ENCODE measurements at regions not wholly inside any gene's neighbourhood (a gene's known extent, or its start where the extent isn't known, plus 50 kb on each side); places are given as distances from the start of the nearest gene placed in this dataset.

- H3K4me1 ChIP-seq (ENCODE audit: control insufficient read depth, insufficient read depth, low read length), result no peaks in the 10 kb centered on the region
- no peaks in the 10 kb centered on the region for H3K9me3 ChIP-seq (ENCODE audit: control insufficient read depth, low read length)
- H3K27me3 ChIP-seq (replicated peaks; ENCODE audit: control insufficient read depth, insufficient read depth, low read length), result peaks cover 5% of the 10 kb centered on the region
- no peaks in the 10 kb centered on the region for H3K36me3 ChIP-seq (ENCODE audit: control insufficient read depth, insufficient read depth, low read length, severe bottlenecking)
- DNase-seq (ENCODE audit: low read depth), result no peak
- no peak overlapping the region for H3K4me3 ChIP-seq (ENCODE audit: low read length)
- no peak overlapping the region for H3K9ac ChIP-seq (ENCODE audit: low read length)
Observed at GRCh38 chr10:8369666-8370065, 315.2 kb downstream of the GATA3 start.

- no peak for DNase-seq (ENCODE audit: low read depth)
- no peak overlapping the region for H3K4me3 ChIP-seq (ENCODE audit: low read length)
- no peak overlapping the region for H3K9ac ChIP-seq (ENCODE audit: low read length)
- H3K27me3 ChIP-seq (replicated peaks; ENCODE audit: control insufficient read depth, insufficient read depth, low read length), result peaks cover 5% of the 10 kb centered on the region
- no peaks in the 10 kb centered on the region for H3K4me1 ChIP-seq (ENCODE audit: control insufficient read depth, insufficient read depth, low read length)
- no peaks in the 10 kb centered on the region for H3K9me3 ChIP-seq (ENCODE audit: control insufficient read depth, low read length)
- H3K36me3 ChIP-seq (ENCODE audit: control insufficient read depth, insufficient read depth, low read length, severe bottlenecking), result no peaks in the 10 kb centered on the region
Observed at GRCh38 chr10:8374334-8374733, 319.8 kb downstream of the GATA3 start.

GRCh38 chr10:8375137-8375536 is 320.6 kb downstream of the GATA3 start:
- Histone ChIP-seq H3K9ac (ENCODE audit: low read length) (no peak overlapping the region), H3K27me3 (replicated peaks; ENCODE audit: control insufficient read depth, insufficient read depth, low read length) (peaks cover 5% of the 10 kb centered on the region)

GRCh38 chr10:8378198-8378983 is 323.9 kb downstream of the GATA3 start:
- peaks cover 5% of the 10 kb centered on the region for H3K27me3 ChIP-seq (replicated peaks; ENCODE audit: control insufficient read depth, insufficient read depth, low read length)
- no peak for DNase-seq (ENCODE audit: low read depth)
- peaks cover 4% of the 10 kb centered on the region for H3K4me1 ChIP-seq (ENCODE audit: control insufficient read depth, insufficient read depth, low read length)
- H3K4me3 ChIP-seq (ENCODE audit: low read length), result no peak overlapping the region
- H3K36me3 ChIP-seq (ENCODE audit: control insufficient read depth, insufficient read depth, low read length, severe bottlenecking), result no peaks in the 10 kb centered on the region
- H3K9ac ChIP-seq (ENCODE audit: low read length), result no peak overlapping the region
- no peaks in the 10 kb centered on the region for H3K9me3 ChIP-seq (ENCODE audit: control insufficient read depth, low read length)

More at GRCh38 chr10:8375137-8375536, 320.6 kb downstream of the GATA3 start:
- H3K4me3 ChIP-seq (ENCODE audit: low read length), result no peak overlapping the region
- peaks cover 3% of the 10 kb centered on the region for H3K4me1 ChIP-seq (ENCODE audit: control insufficient read depth, insufficient read depth, low read length)
- H3K9me3 ChIP-seq (ENCODE audit: control insufficient read depth, low read length), result no peaks in the 10 kb centered on the region
- no peaks in the 10 kb centered on the region for H3K36me3 ChIP-seq (ENCODE audit: control insufficient read depth, insufficient read depth, low read length, severe bottlenecking)
- DNase-seq (ENCODE audit: low read depth), result no peak

- peaks cover 4% of the 10 kb centered on the region for H3K4me1 ChIP-seq (ENCODE audit: control insufficient read depth, insufficient read depth, low read length)
- no peak overlapping the region for H3K4me3 ChIP-seq (ENCODE audit: low read length)
- no peaks in the 10 kb centered on the region for H3K9me3 ChIP-seq (ENCODE audit: control insufficient read depth, low read length)
- H3K9ac ChIP-seq (ENCODE audit: low read length), result no peak overlapping the region
- DNase-seq (ENCODE audit: low read depth), result no peak
- H3K36me3 ChIP-seq (ENCODE audit: control insufficient read depth, insufficient read depth, low read length, severe bottlenecking), result no peaks in the 10 kb centered on the region
- H3K27me3 ChIP-seq (replicated peaks; ENCODE audit: control insufficient read depth, insufficient read depth, low read length), result no peaks in the 10 kb centered on the region
Observed at GRCh38 chr10:8379906-8380832, 325.7 kb downstream of the GATA3 start.

GRCh38 chr10:8380833-8381496 is 326.5 kb downstream of the GATA3 start:
- Histone ChIP-seq H3K36me3 (ENCODE audit: control insufficient read depth, insufficient read depth, low read length, severe bottlenecking) (no peaks in the 10 kb centered on the region), H3K27me3 (replicated peaks; ENCODE audit: control insufficient read depth, insufficient read depth, low read length) (no peaks in the 10 kb centered on the region), H3K4me1 (ENCODE audit: control insufficient read depth, insufficient read depth, low read length) (peaks cover 4% of the 10 kb centered on the region), H3K9me3 (ENCODE audit: control insufficient read depth, low read length) (peaks cover under 1% of the 10 kb centered on the region), H3K4me3 (ENCODE audit: low read length) (no peak overlapping the region), H3K9ac (ENCODE audit: low read length) (no peak overlapping the region)
- DNase-seq (ENCODE audit: low read depth), result no peak

- H3K4me1 ChIP-seq (ENCODE audit: control insufficient read depth, insufficient read depth, low read length), result no peaks in the 10 kb centered on the region
- no peak overlapping the region for H3K9ac ChIP-seq (ENCODE audit: low read length)
- H3K27me3 ChIP-seq (replicated peaks; ENCODE audit: control insufficient read depth, insufficient read depth, low read length), result no peaks in the 10 kb centered on the region
- no peak overlapping the region for H3K4me3 ChIP-seq (ENCODE audit: low read length)
- no peak for DNase-seq (ENCODE audit: low read depth)
- H3K9me3 ChIP-seq (ENCODE audit: control insufficient read depth, low read length), result peaks cover 4% of the 10 kb centered on the region
- no peaks in the 10 kb centered on the region for H3K36me3 ChIP-seq (ENCODE audit: control insufficient read depth, insufficient read depth, low read length, severe bottlenecking)
Observed at GRCh38 chr10:8386781-8387180, 332.3 kb downstream of the GATA3 start.

GRCh38 chr10:8389630-8390029 is 335.1 kb downstream of the GATA3 start:
- H3K36me3 ChIP-seq (ENCODE audit: control insufficient read depth, insufficient read depth, low read length, severe bottlenecking), result no peaks in the 10 kb centered on the region
- no peaks in the 10 kb centered on the region for H3K27me3 ChIP-seq (replicated peaks; ENCODE audit: control insufficient read depth, insufficient read depth, low read length)
- H3K9me3 ChIP-seq (ENCODE audit: control insufficient read depth, low read length), result peaks cover 4% of the 10 kb centered on the region
- peaks cover 8% of the 10 kb centered on the region for H3K4me1 ChIP-seq (ENCODE audit: control insufficient read depth, insufficient read depth, low read length)
- DNase-seq (ENCODE audit: low read depth), result no peak
- no peak overlapping the region for H3K4me3 ChIP-seq (ENCODE audit: low read length)
- H3K9ac ChIP-seq (ENCODE audit: low read length), result no peak overlapping the region

GRCh38 chr10:8392216-8392615 is 337.7 kb downstream of the GATA3 start:
- H3K9ac ChIP-seq (ENCODE audit: low read length), result no peak overlapping the region
- no peaks in the 10 kb centered on the region for H3K27me3 ChIP-seq (replicated peaks; ENCODE audit: control insufficient read depth, insufficient read depth, low read length)
- H3K4me1 ChIP-seq (ENCODE audit: control insufficient read depth, insufficient read depth, low read length), result peaks cover 8% of the 10 kb centered on the region
- DNase-seq (ENCODE audit: low read depth), result peak; percentile 29
- H3K9me3 ChIP-seq (ENCODE audit: control insufficient read depth, low read length), result no peaks in the 10 kb centered on the region
- no peaks in the 10 kb centered on the region for H3K36me3 ChIP-seq (ENCODE audit: control insufficient read depth, insufficient read depth, low read length, severe bottlenecking)
- H3K4me3 ChIP-seq (ENCODE audit: low read length), result no peak overlapping the region

GRCh38 chr10:8393531-8393930 is 339.0 kb downstream of the GATA3 start:
- DNase-seq (ENCODE audit: low read depth), result no peak
- H3K27me3 ChIP-seq (replicated peaks; ENCODE audit: control insufficient read depth, insufficient read depth, low read length), result no peaks in the 10 kb centered on the region
- no peak overlapping the region for H3K4me3 ChIP-seq (ENCODE audit: low read length)

GRCh38 chr10:8396675-8397074 is 342.2 kb downstream of the GATA3 start:
- no peak overlapping the region for H3K4me3 ChIP-seq (ENCODE audit: low read length)
- no peaks in the 10 kb centered on the region for H3K36me3 ChIP-seq (ENCODE audit: control insufficient read depth, insufficient read depth, low read length, severe bottlenecking)
- DNase-seq (ENCODE audit: low read depth), result peak; percentile 5
- H3K9ac ChIP-seq (ENCODE audit: low read length), result no peak overlapping the region
- H3K9me3 ChIP-seq (ENCODE audit: control insufficient read depth, low read length), result no peaks in the 10 kb centered on the region
- H3K4me1 ChIP-seq (ENCODE audit: control insufficient read depth, insufficient read depth, low read length), result peaks cover 8% of the 10 kb centered on the region
- no peaks in the 10 kb centered on the region for H3K27me3 ChIP-seq (replicated peaks; ENCODE audit: control insufficient read depth, insufficient read depth, low read length)

More at GRCh38 chr10:8393531-8393930, 339.0 kb downstream of the GATA3 start:
- H3K4me1 ChIP-seq (ENCODE audit: control insufficient read depth, insufficient read depth, low read length), result peaks cover 8% of the 10 kb centered on the region
- no peak overlapping the region for H3K9ac ChIP-seq (ENCODE audit: low read length)
- no peaks in the 10 kb centered on the region for H3K36me3 ChIP-seq (ENCODE audit: control insufficient read depth, insufficient read depth, low read length, severe bottlenecking)
- H3K9me3 ChIP-seq (ENCODE audit: control insufficient read depth, low read length), result no peaks in the 10 kb centered on the region
